ENCODE measurements at regions not wholly inside any gene's neighbourhood (a gene's known extent, or its start where the extent isn't known, plus 50 kb on each side); places are given as distances from the start of the nearest gene placed in this dataset.
"Not testable (repeated sequence)": the region's sequence is repeated elsewhere in the genome, so short reads cannot be mapped to it uniquely, and the experiment has no call there.

DNA sequence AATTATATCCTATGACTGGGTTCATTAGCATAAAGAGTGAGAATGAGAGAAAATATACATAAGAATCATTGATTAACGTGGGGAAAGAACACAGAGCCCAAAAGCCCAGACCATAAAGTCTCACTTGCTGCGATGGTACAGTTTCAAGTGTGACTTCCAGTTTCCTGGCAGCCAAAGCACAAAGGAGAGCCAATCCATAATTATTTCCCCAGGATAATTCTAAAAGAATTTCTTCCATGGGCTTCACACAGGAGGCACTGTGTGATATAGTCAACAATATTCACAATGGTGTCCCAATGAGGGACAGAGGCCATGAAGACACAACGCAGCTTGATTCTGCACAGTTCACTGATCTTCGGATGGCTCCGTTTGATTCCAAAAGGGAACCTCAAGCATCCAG is 321.6 kb downstream of the PLPP3 start:
- DNase-seq, result no peak

DNA sequence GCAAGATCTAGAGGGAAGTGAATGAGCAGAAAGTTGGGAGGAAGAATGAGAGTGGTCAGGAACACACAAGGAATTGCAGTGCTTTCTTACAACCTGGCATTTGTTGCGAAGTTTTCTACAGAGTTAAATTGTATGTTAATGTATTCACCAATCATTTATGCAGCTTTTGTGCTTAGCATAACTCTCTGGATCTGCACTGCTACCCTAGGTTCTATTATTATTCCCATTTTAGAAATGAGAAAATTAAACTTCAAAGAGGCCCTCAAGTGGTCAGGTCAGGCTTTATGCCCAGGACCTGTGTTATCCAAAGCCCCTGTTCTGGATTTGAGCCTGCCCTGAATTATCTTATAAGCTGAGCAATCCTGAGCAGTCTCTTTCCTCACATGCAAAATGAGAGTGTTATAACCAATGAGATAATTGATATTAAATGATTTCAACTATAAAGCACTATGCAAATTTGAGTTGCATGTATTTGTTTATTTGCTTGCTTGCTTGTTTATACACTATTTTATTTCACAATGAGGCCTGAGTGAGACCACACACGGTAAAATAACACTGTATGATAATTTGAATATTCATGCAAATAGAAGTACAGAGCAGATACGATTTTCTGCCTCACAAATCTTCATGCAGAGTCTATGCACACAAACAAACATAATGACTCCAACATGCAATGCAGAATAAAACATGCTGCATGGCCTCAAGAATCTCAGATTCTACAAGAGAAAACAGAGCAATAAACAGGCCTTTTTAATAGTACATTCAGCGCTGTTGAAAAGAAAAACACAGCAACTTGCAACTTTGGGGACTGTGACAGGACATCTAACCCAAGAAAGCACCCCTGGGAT is 323.0 kb downstream of the PLPP3 start:
- DNase-seq, result no peak

DNA sequence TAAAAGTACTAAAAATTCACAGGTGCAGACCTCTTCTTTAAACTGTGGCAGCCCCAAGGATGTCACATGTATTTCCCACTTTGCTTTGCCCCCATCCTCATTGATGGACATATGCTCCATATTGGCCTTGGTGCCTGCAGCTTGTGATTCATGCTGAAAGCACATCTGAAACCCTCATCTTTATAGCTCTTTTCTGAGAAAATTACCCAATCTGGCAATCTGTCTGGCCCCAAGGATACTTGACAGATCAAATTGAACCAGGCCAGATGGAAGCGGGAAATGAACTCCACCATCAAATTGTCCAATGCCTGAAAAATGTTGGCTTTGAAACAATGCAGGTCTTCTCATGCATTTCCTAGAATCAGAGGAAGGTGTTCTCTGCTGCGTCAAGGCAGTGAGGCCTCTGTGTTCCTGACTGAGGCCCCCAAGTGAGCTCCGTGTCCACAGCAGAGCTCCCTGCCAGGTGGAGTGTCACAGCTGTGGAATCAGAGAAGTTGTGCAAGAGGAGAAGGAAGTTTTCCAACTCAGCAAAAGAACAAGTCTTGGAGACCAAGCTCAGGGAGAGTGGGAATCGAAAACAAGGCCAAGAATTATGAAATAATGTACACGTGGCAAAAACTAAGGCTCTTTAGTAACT is 323.7 kb downstream of the PLPP3 start:
- DNase-seq, result no peak

DNA sequence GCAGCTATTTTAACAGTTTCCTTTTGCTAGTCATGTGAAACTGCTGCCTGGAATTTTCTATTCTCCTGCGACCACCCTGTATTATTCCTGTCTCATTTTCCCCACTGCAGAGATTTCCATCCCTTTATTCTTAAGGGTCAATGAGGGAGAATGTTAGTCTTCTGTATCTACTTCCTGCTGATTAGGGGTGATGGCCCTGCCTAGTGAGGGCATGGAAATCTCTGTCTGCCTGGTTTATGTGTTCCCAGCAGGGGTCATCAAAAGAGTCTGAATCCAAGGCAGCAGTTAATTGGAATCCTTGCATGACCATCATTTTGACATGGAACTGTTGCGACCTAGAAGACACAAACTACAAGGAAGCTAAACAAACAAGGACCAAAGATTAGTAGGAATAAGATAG is 325.2 kb downstream of the PLPP3 start:
- DNase-seq, result no peak

DNA sequence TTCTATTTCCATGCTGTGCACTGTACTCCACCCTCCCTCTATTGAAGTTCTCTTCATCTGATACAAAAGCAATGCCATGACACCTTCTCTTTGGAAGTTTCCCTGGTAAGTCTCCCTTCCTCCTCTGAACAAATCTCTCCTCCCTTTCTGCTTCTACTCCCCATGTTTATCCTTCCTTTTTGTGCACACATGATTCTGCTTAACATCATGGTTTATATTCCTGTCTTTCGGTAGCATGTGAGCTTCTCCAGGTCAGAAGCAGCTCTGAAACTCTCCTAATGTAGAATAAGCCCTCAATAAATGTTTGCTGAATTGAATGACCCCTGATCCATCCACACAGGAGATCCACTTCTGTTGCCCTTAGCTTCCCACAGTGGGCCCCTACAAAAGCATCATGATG is 328.6 kb downstream of the PLPP3 start:
- DNase-seq, result no peak

DNA sequence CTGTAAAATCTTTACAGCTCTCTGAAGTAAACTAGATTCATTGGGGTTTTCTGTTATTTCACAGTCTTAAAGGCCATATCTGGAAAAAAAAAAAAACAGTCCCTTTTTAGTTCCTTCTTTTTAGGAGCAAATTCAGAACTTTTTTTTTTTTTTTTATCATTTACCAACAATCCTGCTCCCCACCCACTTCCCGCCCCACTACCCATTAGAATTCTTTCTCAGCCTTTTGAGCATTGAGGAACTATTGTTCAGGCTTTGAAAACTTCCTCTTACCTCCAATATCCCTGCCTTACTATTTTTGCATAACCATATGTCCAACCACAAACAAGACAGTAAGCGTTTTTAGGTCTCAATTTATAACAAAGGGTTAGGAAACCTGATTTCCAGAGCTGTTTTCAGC is 330.1 kb downstream of the PLPP3 start:
- DNase-seq, result no peak

DNA sequence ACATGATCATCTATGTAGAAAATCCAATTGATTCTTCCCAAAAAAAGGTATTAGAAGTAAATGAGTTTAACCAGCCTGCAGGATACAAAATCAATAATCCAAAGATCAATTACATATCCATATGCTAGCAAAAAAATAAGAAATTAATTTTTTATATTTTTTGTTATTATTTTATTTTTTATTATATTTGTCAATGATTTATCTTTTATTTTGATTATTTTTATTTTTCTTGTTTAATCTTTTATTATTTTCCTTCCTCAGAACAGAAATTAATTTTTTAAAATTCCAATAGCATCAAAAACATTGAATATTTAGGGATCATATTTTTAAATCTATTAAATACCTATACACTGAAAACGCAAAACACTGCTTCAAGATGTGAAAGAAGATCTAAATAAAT is 331.2 kb downstream of the PLPP3 start:
- DNase-seq, result no peak

DNA sequence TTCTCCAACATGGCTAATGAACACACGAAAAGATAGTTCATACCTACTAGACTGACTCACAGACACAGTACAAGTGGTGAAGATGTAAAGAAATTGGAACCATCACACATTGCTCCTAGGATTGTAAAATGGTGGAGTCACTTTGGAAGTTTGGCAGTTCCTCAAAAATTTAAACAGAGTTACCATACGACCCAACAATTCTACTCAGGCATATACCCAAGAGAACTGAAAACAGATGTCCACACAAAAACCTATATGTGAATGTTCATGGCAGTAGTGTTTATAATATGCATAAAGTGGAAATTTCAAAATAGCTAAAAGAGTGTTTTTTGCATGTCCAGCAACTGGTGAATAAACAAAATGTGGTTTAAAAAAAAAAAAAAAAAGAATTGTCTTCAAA is 332.6 kb downstream of the PLPP3 start:
- not testable (repeated sequence) for DNase-seq

DNA sequence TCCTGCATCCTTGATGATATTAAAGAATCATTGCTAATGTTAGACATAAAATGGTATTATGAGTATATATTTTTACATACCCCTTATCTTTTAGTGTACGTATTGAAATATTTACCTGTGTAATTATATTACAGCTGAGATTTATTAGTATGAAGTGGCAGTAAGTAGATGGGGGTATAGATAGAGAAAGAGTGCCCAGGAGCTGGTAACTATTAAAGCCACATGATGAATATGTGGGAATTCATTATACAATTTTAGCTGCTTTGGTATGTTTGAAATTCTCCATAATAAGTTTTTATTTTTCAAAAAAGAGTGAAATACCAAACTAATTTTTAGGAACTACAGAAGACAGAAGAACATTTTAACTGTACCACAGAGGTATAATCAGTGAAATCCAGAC is 339.0 kb downstream of the PLPP3 start:
- DNase-seq, result no peak

DNA sequence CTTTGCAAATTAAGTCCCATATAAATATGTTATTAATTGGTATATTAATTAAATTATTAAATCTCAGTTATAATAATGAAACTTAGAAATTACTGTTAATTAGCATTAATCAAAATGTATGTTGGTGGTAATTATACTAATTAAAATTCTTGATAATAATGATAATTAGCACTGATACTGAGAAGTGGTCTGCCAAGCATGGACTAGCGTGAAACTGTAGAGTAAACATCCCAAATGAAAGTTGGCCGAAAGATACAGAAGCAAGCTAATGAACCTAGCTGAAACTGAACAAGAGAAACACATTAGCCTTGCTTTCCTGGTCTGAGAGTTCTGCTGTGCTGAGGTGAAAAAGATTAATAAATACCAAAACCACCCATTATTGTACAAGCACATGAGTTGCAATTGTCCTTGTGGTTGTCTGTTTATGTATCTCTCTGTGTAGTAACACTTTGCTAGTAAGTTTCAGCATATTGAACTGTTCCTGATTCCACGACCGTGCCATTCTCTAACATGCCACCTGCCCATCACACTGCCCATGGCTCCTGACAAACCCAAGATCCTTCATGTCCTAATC is 341.8 kb downstream of the PLPP3 start:
- no peak for DNase-seq

DNA sequence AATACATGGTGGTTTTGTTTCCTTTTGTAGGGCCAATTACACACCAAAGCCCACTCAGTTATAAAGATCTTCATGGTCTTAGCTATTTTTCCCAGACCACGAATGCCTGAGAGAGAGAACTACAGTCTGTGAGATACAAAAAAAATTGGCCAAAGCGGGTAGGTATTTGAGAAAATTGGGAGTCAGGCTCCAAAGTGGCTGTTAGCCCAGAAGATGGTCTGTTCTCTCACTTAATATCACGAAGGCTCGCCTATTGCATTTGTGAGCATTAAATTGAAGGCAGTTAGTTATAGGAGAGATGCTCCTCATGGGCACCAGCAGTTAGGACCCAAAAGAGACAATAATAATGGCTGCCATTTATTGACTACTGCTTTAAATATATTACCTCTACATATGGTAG is 342.7 kb downstream of the PLPP3 start:
- DNase-seq, result no peak

DNA sequence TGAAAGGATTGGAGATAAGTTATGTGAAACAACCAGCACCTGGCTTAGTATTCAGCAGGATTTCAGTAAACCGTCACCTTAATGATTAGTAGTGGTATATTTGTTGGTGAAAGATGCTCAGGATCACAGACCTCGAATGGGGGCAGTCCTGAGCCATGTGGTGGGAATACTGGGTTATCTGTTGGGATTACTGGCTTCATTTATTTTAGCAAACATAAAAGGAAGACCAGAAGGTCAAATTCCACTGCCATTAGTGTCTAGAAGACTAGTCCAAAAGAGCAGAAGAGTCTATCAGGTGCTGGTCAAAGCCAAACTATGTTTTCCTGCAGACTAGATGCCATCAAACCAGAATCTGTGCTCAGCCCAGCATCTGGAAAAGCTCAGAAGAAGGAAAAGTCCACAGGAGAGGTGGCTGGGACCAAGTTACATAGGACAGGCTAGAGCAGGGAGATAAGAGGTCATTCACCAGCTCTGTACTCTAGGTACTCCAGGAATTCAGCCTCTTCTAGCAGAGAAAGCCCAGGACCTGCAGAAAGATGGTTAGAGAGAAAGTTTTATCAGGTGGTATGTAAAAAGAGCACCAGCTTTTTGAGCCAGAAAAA is 343.4 kb downstream of the PLPP3 start:
- DNase-seq, result no peak

DNA sequence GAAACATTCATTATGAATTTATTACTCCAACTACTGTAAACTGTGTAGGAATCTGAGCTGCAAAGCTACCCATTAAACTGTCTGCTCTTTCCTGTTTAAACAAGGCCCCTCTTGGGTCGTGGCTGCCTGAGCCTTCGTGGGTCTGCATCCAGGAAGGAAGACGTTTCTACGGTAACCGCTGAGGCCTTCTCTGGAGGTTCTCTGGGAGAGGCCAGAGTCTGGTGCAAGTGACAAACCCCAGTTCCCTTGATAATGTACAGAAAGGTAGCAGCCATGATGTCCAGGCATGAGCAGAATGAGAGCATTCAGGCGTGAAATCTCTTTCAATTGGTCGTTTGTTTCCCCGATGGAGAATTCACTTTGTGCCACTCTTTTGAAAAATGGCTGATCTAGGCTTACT is 350.2 kb downstream of the PLPP3 start:
- no peak for DNase-seq

DNA sequence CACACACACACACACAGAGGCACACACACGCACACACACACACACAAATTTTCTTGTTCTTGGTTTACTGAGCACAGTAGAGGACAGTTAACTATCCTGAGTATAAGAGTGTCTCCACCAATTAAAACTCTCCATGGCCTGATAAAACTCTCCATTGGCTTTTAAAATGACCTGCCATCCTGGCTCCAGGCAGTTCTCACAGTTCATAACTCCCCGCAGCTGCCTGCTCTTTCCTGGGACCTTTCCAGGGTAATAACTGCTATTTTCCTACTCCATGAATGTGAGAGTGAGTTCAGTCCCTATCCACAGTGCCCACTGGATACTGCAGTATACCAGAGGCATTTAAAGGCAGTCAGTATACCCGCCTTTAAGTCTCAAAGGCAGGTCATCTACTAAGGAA is 351.5 kb downstream of the PLPP3 start:
- DNase-seq, result no peak

DNA sequence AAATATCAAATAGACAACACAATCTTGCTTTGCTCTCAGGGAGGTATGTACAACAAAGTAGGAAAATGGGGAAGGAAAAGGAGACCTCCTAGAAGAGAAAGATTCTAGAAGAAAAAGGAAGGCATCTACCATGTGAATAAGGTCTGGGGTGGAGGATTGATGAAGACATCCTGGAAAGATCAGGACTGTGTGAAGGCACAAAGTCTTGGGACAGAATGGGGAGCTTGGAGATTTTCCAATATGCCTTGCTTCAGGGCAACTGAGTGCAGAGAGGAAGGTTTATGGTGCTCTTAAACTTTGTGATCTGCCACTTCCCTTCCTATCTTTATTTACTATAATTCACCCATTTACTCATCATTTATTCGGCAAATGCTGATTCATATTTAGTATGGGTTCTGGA is 352.0 kb downstream of the PLPP3 start:
- DNase-seq, result no peak

DNA sequence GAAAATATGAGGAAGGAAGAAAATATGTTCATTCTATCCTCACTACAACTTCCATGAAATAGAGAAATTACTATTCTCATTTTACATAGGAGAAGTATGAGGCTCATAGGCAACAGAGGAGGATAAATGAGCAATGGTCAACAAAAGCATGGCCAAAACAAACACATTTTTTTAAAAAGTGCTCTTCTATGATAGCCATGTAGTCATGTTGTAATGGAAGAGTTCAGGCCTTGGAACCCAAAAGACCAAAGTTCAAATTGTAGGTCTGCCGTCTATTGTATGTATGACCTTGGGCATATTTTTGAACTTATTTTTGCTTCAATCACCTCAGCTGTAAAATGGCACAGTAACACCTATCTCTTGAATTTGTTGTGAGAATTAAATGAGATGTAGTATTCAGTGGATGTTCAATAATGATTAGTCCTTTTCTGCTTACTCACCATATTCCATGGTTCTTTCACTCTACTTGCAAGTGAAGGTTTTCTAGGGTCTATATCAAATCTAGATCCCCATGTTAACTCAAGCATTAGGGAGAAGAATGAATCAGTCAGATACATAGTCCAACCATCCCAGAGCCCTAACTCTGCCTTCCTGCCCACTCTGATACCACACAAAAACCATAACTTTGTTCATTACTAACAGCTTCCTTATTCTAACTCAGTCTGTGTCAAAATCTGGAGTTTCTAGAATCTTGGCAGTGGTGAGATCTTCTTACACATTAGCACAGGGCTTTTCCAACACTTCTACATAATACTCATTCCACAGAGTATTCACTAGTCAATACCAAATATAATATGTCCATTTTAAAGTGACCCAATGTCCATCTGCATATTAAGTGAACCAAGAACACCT is 353.2 kb downstream of the PLPP3 start:
- DNase-seq, result no peak

DNA sequence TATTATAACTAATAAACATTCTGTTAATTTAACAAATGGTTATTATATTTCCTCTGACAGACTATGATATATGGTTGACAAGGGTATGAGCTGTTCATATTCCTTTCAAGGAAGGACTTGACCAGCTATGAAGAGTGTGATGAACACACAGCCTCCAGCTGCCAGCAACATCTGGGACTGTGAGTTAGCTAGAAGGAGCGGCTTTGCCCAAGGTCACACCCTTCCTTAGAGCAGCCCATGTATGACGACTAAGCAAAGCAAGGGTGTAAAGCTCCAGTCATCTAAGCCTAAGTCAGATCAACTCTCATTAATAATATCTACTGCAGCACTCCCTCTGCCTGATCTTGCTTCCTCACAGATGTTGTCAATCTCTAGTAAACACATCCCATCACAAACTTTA is 355.4 kb downstream of the PLPP3 start:
- no peak for DNase-seq

DNA sequence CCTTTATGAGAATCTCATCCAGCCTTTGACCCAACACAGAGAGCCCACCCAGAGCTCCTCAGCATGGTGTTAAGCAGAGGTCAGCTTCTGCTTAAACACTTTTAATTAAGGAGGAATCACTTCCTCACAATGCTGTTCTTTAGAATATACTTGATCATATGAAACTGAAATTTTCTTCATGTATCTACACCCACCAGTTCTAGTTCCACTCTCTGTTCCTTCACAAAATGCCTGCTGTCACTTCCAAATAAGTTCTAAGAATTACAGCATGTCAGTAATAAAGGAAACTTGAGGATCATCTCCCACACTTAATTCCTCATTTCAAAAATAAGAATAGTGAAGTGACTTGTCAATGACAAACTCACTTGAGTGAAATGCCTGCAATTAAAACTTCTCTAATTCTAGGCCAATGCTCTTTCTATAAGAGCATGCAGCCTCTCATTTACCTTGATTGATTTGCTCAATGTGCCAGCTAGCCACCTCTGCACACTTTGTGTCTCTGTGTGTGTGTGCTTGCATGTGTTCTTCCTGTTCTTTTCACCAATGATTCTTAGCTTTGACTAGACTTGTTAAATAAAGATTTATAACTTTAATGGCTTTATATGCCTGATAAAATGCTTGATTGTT is 356.3 kb downstream of the PLPP3 start:
- DNase-seq, result no peak

DNA sequence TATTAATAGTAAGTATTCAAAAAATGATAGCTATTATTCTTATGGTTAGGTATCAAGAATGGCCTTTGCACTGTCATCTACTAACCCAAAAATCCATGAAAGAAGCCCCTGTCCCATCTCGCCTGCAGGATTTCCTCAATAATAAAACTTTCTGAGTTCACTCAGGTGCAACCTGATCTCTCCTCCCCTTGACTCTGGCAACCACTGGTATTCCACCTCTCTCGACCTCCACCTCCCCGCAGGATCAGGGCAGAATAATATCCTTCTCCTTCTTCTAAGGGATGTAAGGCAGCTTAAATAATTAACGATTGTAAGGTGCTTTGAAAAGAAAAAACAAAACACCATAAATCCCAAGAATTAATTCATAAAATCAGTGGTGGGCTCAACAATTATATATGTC is 359.3 kb downstream of the PLPP3 start:
- no peak for DNase-seq

DNA sequence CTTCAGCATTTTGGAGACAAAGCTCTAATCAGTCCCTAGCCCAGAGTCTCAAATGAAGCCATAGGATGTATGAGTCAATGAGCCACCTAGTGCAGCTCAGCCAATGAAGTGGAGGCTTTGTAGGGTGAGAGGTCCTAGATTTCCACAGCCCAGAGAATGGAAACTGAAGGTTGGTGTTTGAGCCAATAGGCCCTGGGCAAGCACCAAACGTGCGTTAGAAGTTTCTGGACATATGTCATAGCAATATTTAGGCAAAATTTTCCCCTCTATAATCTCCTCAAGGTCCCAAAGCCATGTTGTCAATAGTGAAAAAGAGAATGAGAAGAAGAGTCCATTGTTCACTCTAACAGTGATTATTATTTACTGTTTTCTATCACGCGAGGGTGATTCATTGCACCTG is 361.3 kb downstream of the PLPP3 start:
- DNase-seq, result no peak

DNA sequence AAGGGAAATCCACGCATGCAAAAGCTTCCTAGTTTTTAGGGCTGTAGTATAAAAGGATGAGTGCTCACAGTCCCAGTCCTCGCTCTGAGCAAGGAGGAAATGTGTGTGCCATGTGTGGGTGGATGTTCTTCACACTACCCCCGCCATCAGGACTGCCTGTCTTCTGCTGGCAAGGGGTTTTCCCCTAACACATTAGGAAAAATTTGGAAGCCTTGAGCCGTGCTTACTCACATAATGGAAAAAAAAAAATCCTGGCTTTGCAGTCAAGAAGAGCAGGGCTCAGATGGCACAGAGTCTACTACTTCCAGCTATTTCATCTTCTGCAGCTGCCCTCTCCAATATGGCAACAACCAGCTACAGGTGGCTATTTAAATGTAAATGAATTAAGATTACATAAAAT is 363.1 kb downstream of the PLPP3 start:
- no peak for DNase-seq

DNA sequence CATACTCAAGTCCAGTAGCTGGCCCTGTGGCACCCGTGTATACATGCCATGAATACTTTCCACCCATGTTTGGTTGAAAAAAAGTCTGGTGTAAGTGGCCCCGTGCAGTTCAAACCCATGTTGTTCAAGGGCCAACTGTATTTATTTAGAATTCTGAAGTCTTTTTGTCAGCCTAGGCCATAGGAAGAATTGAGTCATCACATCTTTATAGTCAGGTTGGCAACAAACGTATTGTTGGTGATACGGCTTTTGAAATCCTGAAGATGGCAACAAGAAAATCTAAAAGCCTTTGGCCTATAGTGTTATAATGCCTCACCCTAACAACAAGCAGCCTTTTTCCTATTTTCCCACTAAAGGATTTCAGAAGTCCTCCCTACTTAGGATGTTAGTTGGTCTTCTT is 363.6 kb downstream of the PLPP3 start:
- no peak for DNase-seq

DNA sequence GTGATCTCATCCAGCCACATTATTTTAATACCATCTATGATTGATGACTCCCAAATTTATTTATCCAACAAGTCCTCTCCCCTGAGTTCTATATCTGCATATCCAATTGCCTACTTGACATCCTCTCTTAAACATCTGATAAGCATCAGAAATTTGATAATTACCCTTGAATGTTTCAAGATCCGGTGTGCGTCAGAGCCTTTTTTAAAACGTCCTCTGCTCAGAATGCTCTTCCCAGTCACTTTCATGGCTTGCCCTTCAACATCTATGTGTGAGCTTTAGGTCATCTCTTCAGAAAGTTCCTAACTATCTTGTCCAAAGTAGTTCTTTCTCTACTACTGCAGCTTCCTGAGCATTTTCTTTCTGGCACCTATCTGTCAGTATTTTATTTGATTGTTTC is 364.3 kb downstream of the PLPP3 start:
- DNase-seq, result no peak

All from activated naive CD4-positive, alpha-beta T cell (primary cell).